NB4 (cell line): ENCODE measurements at regions not wholly inside any gene's neighbourhood (a gene's known extent, or its start where the extent isn't known, plus 50 kb on each side); places are given as distances from the start of the nearest gene placed in this dataset.

Experiments
- DNase-seq: peaks from one replicate; pipeline ENCODE4 v3.0.0; 2010; ENCODE audit warnings: low read depth
- H3K4me3 ChIP-seq: one replicate; pipeline ENCODE4 v1.5.1; 2011; ENCODE audit warnings: mild to moderate bottlenecking, low read depth, low read length, moderate library complexity
- MAX ChIP-seq: IDR thresholded peaks from 2 replicates; pipeline ENCODE4 v1.6.1; 2011; ENCODE audit warnings: low read depth, low read length
- MYC ChIP-seq: IDR thresholded peaks from 2 replicates; pipeline ENCODE4 v1.6.1; 2011; ENCODE audit warnings: low read depth, low read length
- POLR2A ChIP-seq: IDR thresholded peaks from 2 replicates; pipeline ENCODE4 v1.6.1; 2011; ENCODE audit warnings: mild to moderate bottlenecking; ENCODE audit not compliant: insufficient read length; ENCODE audit errors: extremely low read depth
- TF ChIP-seq, protein P1 (sequence below): IDR thresholded peaks from one replicate; pipeline ENCODE4 v1.5.1; 2012; ENCODE audit warnings: low read depth, low read length

GRCh38 chr6:153840039-153840850, 198.8 kb upstream of the OPRM1 start:
- DNase-seq = no peak

GRCh38 chr6:153832543-153832942, 206.5 kb upstream of the OPRM1 start:
- TF ChIP-seq MYC = no peak
- TF ChIP-seq POLR2A = no peak
- TF ChIP-seq, protein P1, sequence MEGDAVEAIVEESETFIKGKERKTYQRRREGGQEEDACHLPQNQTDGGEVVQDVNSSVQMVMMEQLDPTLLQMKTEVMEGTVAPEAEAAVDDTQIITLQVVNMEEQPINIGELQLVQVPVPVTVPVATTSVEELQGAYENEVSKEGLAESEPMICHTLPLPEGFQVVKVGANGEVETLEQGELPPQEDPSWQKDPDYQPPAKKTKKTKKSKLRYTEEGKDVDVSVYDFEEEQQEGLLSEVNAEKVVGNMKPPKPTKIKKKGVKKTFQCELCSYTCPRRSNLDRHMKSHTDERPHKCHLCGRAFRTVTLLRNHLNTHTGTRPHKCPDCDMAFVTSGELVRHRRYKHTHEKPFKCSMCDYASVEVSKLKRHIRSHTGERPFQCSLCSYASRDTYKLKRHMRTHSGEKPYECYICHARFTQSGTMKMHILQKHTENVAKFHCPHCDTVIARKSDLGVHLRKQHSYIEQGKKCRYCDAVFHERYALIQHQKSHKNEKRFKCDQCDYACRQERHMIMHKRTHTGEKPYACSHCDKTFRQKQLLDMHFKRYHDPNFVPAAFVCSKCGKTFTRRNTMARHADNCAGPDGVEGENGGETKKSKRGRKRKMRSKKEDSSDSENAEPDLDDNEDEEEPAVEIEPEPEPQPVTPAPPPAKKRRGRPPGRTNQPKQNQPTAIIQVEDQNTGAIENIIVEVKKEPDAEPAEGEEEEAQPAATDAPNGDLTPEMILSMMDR = no peak
- TF ChIP-seq MAX = no peak
- no peak overlapping the region for H3K4me3 ChIP-seq
- DNase-seq = no peak

More at GRCh38 chr6:153840039-153840850, 198.8 kb upstream of the OPRM1 start:
- TF ChIP-seq, protein P1 = no peak
- no peak for TF ChIP-seq MAX
- TF ChIP-seq MYC = no peak
- no peak for TF ChIP-seq POLR2A
- H3K4me3 ChIP-seq = no peak overlapping the region

DNA sequence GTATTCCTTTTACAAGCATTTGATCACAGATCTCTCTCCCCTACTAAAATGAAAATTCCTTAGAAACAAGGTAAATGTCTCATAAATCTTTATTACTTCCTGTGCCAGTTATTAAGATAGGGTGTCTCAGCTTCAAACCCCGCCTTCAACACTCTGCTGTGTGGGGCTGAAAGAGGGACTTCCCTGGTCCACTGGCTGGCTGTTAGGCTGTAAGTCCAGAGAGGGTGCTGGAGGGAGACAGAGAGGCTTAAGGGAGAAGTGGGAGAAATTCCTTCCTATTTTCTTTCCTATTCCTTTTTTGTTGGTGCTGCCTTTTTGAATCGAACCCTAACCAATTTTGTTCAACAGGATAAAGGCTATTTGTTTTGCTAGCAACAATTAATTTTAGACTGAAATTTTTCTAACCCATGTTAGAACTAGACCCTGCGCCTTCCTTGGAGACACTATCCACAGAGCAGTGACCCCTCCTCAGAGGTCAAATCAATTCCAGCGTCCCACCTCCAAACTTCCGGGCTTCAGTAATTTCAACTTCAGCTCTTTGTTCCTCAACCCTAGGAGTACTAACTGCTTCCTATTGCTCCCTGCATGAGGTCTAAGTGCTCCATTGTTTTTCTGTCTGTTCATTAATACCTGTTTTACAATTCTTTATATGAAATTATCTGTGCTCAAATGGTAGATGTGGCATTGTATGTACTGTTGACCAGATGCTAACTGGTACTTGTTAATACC, 207.5 kb upstream of the OPRM1 start:
- no peak overlapping the region for H3K4me3 ChIP-seq
- no peak for TF ChIP-seq MYC
- TF ChIP-seq, protein P1 = no peak
- DNase-seq = no peak

- H3K4me3 ChIP-seq = no peak overlapping the region
- no peak for TF ChIP-seq MAX
- TF ChIP-seq MYC = no peak
- no peak for TF ChIP-seq POLR2A
- TF ChIP-seq, protein P1 = no peak
- DNase-seq = no peak
These were observed 221.9 kb upstream of the OPRM1 start for GRCh38 chr6:153817173-153817572.

- TF ChIP-seq MAX (no peak), POLR2A (no peak), MYC (no peak)
- TF ChIP-seq, protein P1 = no peak
- no peak overlapping the region for H3K4me3 ChIP-seq
- no peak for DNase-seq
These were observed 222.7 kb upstream of the OPRM1 start for GRCh38 chr6:153816366-153816765.
